ENCODE measurements at regions not wholly inside any gene's neighbourhood (a gene's known extent, or its start where the extent isn't known, plus 50 kb on each side); places are given as distances from the start of the nearest gene placed in this dataset.

DNA sequence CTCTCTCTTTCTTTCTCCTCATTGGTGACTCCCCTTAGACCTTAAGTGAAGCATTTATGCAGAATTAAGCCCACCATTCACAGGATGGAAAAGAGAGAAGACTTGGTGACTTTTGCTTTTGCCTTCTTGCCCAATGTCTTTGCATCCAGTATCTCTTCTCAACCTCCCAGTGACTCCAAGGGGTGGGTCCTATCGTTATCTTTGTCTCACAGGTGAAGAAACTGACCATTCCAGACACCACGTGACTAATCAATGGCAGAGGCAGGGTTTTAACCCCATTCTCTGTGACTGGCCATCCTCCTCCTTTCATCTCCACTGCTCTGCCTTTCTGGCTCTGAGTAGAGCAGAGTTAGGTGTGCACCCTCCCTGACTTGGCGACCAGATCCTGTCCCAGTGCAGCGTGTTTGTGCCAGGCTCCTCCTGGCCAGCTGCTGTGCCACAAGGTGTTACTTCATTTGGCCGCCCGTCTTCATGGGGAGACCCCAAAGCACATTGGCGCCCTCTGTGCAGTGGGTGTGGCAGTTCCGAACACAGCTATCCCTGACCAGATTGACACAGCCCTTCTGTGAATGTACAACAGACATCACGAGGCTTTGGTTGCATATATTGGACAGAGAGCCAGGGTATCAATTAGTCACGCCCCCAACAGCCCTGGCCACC lies 501.3 kb downstream of the CD83 start:
- TF ChIP-seq EZH2 (IDR thresholded peaks at IDR 0.05) (no peak), SIN3A (IDR thresholded peaks at IDR 0.05; ENCODE audit: low read depth) (no peak), RAD21 (IDR thresholded peaks at IDR 0.05; ENCODE audit: low read depth) (no peak), CEBPB (IDR thresholded peaks at IDR 0.05; ENCODE audit: low read depth) (no peak), POLR2AphosphoS5 (IDR thresholded peaks at IDR 0.05; ENCODE audit: low read depth, low read length) (no peak), POLR2A (IDR thresholded peaks at IDR 0.05; ENCODE audit: borderline replicate concordance, extremely low read depth, insufficient read depth, insufficient read length) (no peak), YY1 (IDR thresholded peaks at IDR 0.05; ENCODE audit: extremely low read depth, insufficient replicate concordance, low read depth, low read length) (no peak)
- TF ChIP-seq, protein P1, sequence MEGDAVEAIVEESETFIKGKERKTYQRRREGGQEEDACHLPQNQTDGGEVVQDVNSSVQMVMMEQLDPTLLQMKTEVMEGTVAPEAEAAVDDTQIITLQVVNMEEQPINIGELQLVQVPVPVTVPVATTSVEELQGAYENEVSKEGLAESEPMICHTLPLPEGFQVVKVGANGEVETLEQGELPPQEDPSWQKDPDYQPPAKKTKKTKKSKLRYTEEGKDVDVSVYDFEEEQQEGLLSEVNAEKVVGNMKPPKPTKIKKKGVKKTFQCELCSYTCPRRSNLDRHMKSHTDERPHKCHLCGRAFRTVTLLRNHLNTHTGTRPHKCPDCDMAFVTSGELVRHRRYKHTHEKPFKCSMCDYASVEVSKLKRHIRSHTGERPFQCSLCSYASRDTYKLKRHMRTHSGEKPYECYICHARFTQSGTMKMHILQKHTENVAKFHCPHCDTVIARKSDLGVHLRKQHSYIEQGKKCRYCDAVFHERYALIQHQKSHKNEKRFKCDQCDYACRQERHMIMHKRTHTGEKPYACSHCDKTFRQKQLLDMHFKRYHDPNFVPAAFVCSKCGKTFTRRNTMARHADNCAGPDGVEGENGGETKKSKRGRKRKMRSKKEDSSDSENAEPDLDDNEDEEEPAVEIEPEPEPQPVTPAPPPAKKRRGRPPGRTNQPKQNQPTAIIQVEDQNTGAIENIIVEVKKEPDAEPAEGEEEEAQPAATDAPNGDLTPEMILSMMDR (IDR thresholded peaks at IDR 0.05 in 2 of 3, conservative IDR thresholded peaks at IDR 0.05 in 1 of 3; ENCODE audit: borderline replicate concordance in 1 of 3, insufficient read depth in 1 of 3, low read depth in 2 of 3, low read length in 2 of 3): no peak
- TF ChIP-seq, protein P2, sequence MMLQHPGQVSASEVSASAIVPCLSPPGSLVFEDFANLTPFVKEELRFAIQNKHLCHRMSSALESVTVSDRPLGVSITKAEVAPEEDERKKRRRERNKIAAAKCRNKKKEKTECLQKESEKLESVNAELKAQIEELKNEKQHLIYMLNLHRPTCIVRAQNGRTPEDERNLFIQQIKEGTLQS (IDR thresholded peaks at IDR 0.05): no peak
- TF ChIP-seq, protein P3, sequence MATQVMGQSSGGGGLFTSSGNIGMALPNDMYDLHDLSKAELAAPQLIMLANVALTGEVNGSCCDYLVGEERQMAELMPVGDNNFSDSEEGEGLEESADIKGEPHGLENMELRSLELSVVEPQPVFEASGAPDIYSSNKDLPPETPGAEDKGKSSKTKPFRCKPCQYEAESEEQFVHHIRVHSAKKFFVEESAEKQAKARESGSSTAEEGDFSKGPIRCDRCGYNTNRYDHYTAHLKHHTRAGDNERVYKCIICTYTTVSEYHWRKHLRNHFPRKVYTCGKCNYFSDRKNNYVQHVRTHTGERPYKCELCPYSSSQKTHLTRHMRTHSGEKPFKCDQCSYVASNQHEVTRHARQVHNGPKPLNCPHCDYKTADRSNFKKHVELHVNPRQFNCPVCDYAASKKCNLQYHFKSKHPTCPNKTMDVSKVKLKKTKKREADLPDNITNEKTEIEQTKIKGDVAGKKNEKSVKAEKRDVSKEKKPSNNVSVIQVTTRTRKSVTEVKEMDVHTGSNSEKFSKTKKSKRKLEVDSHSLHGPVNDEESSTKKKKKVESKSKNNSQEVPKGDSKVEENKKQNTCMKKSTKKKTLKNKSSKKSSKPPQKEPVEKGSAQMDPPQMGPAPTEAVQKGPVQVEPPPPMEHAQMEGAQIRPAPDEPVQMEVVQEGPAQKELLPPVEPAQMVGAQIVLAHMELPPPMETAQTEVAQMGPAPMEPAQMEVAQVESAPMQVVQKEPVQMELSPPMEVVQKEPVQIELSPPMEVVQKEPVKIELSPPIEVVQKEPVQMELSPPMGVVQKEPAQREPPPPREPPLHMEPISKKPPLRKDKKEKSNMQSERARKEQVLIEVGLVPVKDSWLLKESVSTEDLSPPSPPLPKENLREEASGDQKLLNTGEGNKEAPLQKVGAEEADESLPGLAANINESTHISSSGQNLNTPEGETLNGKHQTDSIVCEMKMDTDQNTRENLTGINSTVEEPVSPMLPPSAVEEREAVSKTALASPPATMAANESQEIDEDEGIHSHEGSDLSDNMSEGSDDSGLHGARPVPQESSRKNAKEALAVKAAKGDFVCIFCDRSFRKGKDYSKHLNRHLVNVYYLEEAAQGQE (IDR thresholded peaks at IDR 0.05; ENCODE audit: low read depth): no peak

Measured in HCT116 (cell line).